SK-N-SH (cell line): ENCODE measurements at regions not wholly inside any gene's neighbourhood (a gene's known extent, or its start where the extent isn't known, plus 50 kb on each side); places are given as distances from the start of the nearest gene placed in this dataset.

Source experiments
- CTCF ChIA-PET: fragments of 300-600, 350-600 bp; formaldehyde crosslinking; extraction: SDS; loops from one replicate; lab custom pipeline; 2021; lab: Yijun Ruan, JAX
- POLR2A ChIA-PET: fragments of 350-600 bp; sonication (Branson Sonifier 250); formaldehyde crosslinking; extraction: SDS; loops from one replicate; lab custom pipeline; 2020; ENCODE audit warnings: antibody characterized with exemption, inconsistent platforms; lab: Yijun Ruan, JAX
- DNase-seq: peaks from one replicate; pipeline ENCODE4 v3.0.0; 2012
- H2AFZ ChIP-seq: fragments of 200-600 bp; sonication (generic); 2 replicates; pipeline ENCODE4 v1.8.1; 2016; ENCODE audit warnings: antibody characterized with exemption, mild to moderate bottlenecking, low read depth
- H3F3A ChIP-seq: fragments of 200-600 bp; sonication (generic); replicated peaks from 2 replicates; pipeline ENCODE3; 2016; ENCODE audit warnings: antibody characterized with exemption, mild to moderate bottlenecking; ENCODE audit not compliant: insufficient read depth
- H3K27ac ChIP-seq, 2 experiments: fragments of 200-500 bp in 1 of 2; fragments of 200-600 bp in 1 of 2; sonication (Bioruptor generic) in 1 of 2; sonication (generic), shearing (Covaris generic) in 1 of 2; 2 replicates each; pipeline versions ENCODE4 v1.5.1 to v1.6.1; 2014 to 2016; ENCODE audit warnings: low read depth in 2 of 2, inconsistent platforms in 1 of 2, low read length in 1 of 2, mild to moderate bottlenecking in 1 of 2, mixed read lengths in 1 of 2
- H3K27me3 ChIP-seq: fragments of 200-600 bp; sonication (generic), shearing (Covaris generic); 2 replicates; pipeline ENCODE4 v1.6.1; 2016; ENCODE audit warnings: mixed run types; ENCODE audit not compliant: insufficient read depth
- H3K36me3 ChIP-seq, 2 experiments: fragments of 200-500 bp in 1 of 2; fragments of 200-600 bp in 1 of 2; sonication (Bioruptor generic) in 1 of 2; sonication (generic) in 1 of 2; replicated peaks in 1 of 2; 2 replicates each; pipeline versions ENCODE3 to v1.5.1; 2014 to 2016; ENCODE audit warnings: low read length in 1 of 2, mild to moderate bottlenecking in 1 of 2; ENCODE audit not compliant: insufficient read depth in 2 of 2, control insufficient read depth in 1 of 2
- H3K4me1 ChIP-seq, 2 experiments: fragments of 200-500 bp in 1 of 2; fragments of 200-600 bp in 1 of 2; sonication (Bioruptor generic) in 1 of 2; sonication (generic), shearing (Covaris generic) in 1 of 2; 2 replicates each; pipeline versions ENCODE4 v1.5.1 to v1.6.1; 2014 to 2016; ENCODE audit warnings: low read depth in 1 of 2, low read length in 1 of 2, mixed run types in 1 of 2; ENCODE audit not compliant: insufficient read depth in 2 of 2, control insufficient read depth in 1 of 2
- H3K4me2 ChIP-seq: fragments of 200-600 bp; sonication (generic), shearing (Covaris generic); 2 replicates; pipeline ENCODE4 v1.6.1; 2017; ENCODE audit warnings: mixed run types
- H3K4me3 ChIP-seq, 2 experiments: fragments of 200-500 bp in 1 of 2; fragments of 200-600 bp in 1 of 2; sonication (Bioruptor generic) in 1 of 2; sonication (generic), shearing (Covaris generic) in 1 of 2; 2 replicates each; pipeline versions ENCODE4 v1.5.1 to v1.8.1; 2014 to 2016; ENCODE audit warnings: low read depth in 2 of 2, inconsistent platforms in 1 of 2, low read length in 1 of 2, mild to moderate bottlenecking in 1 of 2, mixed read lengths in 1 of 2, moderate library complexity in 1 of 2
- H3K79me2 ChIP-seq: fragments of 200-600 bp; sonication (generic); 2 replicates; pipeline ENCODE4 v1.8.1; 2017; ENCODE audit warnings: mild to moderate bottlenecking; ENCODE audit not compliant: insufficient read depth
- H3K9ac ChIP-seq: fragments of 200-600 bp; sonication (generic); 2 replicates; pipeline ENCODE4 v1.6.1; 2017; ENCODE audit warnings: mixed run types
- H3K9me2 ChIP-seq: fragments of 200-600 bp; sonication (generic); 2 replicates; pipeline ENCODE4 v1.6.1; 2017; ENCODE audit warnings: mixed run types
- H3K9me3 ChIP-seq: fragments of 200-600 bp; sonication (generic); 2 replicates; pipeline ENCODE4 v1.6.1; 2017; ENCODE audit warnings: mixed run types, mild to moderate bottlenecking, moderate library complexity
- H4K20me1 ChIP-seq: fragments of 200-600 bp; sonication (generic); 2 replicates; pipeline ENCODE4 v1.6.1; 2017; ENCODE audit warnings: mild to moderate bottlenecking, mixed run types; ENCODE audit not compliant: insufficient read depth
- CHD2 ChIP-seq: fragments of 150-350 bp; IDR thresholded peaks from 2 replicates; pipeline ENCODE4 v1.6.1; 2018; ENCODE audit warnings: low read length; ENCODE audit not compliant: partially characterized antibody
- FOSL2 ChIP-seq: IDR thresholded peaks from 2 replicates; pipeline ENCODE4 v1.4.0; 2012; ENCODE audit warnings: low read depth, mild to moderate bottlenecking, moderate library complexity, borderline replicate concordance
- FOXJ3 ChIP-seq: sonication (generic); formaldehyde crosslinking; IDR thresholded peaks from 2 replicates; pipeline ENCODE4 v1.5.1; 2020; ENCODE audit warnings: mild to moderate bottlenecking, missing genetic modification reagents
- GABPA ChIP-seq: IDR thresholded peaks from 2 replicates; pipeline ENCODE4 v1.4.0; 2012; ENCODE audit warnings: low read depth, mild to moderate bottlenecking
- GATA2 ChIP-seq: sonication (generic); formaldehyde crosslinking; IDR thresholded peaks from 2 replicates; pipeline ENCODE4 v1.5.0; 2020; ENCODE audit warnings: mild to moderate bottlenecking, missing genetic modification reagents
- JUND ChIP-seq: IDR thresholded peaks from 2 replicates; pipeline ENCODE4 v1.4.0; 2012
- NFIC ChIP-seq: IDR thresholded peaks from 2 replicates; pipeline ENCODE4 v1.4.0; 2012; ENCODE audit warnings: borderline replicate concordance
- NRF1 ChIP-seq: IDR thresholded peaks from 2 replicates; pipeline ENCODE4 v1.6.1; 2012; ENCODE audit warnings: low read depth, mild to moderate bottlenecking, low read length
- POLR2AphosphoS5 ChIP-seq: IDR thresholded peaks from 2 replicates; pipeline ENCODE4 v1.6.1; 2012; ENCODE audit warnings: low read depth, low read length
- RFX5 ChIP-seq: IDR thresholded peaks from 2 replicates; pipeline ENCODE4 v1.6.1; 2012; ENCODE audit warnings: mild to moderate bottlenecking, improper control_type of control experiment, low read length
- RXRA ChIP-seq: IDR thresholded peaks from 2 replicates; pipeline ENCODE4 v1.4.0; 2012; ENCODE audit warnings: low read depth, mild to moderate bottlenecking, borderline replicate concordance
- SIN3A ChIP-seq: IDR thresholded peaks from 2 replicates; pipeline ENCODE4 v1.6.1; 2012; ENCODE audit warnings: low read depth, mild to moderate bottlenecking, low read length, moderate library complexity, borderline replicate concordance
- TCF12 ChIP-seq: IDR thresholded peaks from 2 replicates; pipeline ENCODE4 v1.4.0; 2012
- TEAD4 ChIP-seq: IDR thresholded peaks from 2 replicates; pipeline ENCODE4 v1.4.0; 2012; ENCODE audit warnings: mild to moderate bottlenecking, borderline replicate concordance; ENCODE audit not compliant: insufficient read depth
- YY1 ChIP-seq: IDR thresholded peaks from 2 replicates; pipeline ENCODE4 v1.4.0; 2012; ENCODE audit warnings: low read depth, mild to moderate bottlenecking
- WGBS: methylation state at CpG from one replicate; pipeline ENCODE4 v1.1.6; 2017; ENCODE audit warnings: low lambda C conversion rate; 5-methylcytosine and 5-hydroxymethylcytosine counted together
- TF ChIP-seq, protein P1 (sequence below): IDR thresholded peaks from 2 replicates; pipeline ENCODE4 v1.6.1; 2012; ENCODE audit warnings: mild to moderate bottlenecking, low read depth, low read length, moderate library complexity
- TF ChIP-seq, protein P2 (sequence below): fragments of 150-350 bp; IDR thresholded peaks from 2 replicates; pipeline ENCODE4 v1.6.1; 2017; ENCODE audit warnings: antibody characterized with exemption, low read length, low read depth, borderline replicate concordance
- TF ChIP-seq, protein P3 (sequence below): IDR thresholded peaks from 2 replicates; pipeline ENCODE4; 2012

- TF ChIP-seq, protein P1, sequence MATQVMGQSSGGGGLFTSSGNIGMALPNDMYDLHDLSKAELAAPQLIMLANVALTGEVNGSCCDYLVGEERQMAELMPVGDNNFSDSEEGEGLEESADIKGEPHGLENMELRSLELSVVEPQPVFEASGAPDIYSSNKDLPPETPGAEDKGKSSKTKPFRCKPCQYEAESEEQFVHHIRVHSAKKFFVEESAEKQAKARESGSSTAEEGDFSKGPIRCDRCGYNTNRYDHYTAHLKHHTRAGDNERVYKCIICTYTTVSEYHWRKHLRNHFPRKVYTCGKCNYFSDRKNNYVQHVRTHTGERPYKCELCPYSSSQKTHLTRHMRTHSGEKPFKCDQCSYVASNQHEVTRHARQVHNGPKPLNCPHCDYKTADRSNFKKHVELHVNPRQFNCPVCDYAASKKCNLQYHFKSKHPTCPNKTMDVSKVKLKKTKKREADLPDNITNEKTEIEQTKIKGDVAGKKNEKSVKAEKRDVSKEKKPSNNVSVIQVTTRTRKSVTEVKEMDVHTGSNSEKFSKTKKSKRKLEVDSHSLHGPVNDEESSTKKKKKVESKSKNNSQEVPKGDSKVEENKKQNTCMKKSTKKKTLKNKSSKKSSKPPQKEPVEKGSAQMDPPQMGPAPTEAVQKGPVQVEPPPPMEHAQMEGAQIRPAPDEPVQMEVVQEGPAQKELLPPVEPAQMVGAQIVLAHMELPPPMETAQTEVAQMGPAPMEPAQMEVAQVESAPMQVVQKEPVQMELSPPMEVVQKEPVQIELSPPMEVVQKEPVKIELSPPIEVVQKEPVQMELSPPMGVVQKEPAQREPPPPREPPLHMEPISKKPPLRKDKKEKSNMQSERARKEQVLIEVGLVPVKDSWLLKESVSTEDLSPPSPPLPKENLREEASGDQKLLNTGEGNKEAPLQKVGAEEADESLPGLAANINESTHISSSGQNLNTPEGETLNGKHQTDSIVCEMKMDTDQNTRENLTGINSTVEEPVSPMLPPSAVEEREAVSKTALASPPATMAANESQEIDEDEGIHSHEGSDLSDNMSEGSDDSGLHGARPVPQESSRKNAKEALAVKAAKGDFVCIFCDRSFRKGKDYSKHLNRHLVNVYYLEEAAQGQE: no peak
- TF ChIP-seq RXRA (no peak), GABPA (no peak), NRF1 (no peak), CHD2 (no peak), FOXJ3 (CRISPR knock-in tag) (no peak)
- TF ChIP-seq, all 33 proteins: peak for 0
These were observed 53.4 kb upstream of the PCDH15 start (continued) for GRCh38 chr10:54854389-54854788.

- POLR2A ChIA-PET: no interaction called here
- CTCF ChIA-PET: no interaction called here
- Histone ChIP-seq H3K9ac (no peak overlapping the region), H4K20me1 (no peaks in the 10 kb centered on the region), H3K4me1 (no peaks in the 10 kb centered on the region), H3K9me2 (no peaks in the 10 kb centered on the region), H3K36me3 (no peaks in the 10 kb centered on the region), H3K79me2 (no peaks in the 10 kb centered on the region), H3F3A (no peaks in the 10 kb centered on the region), H3K27me3 (no peaks in the 10 kb centered on the region), H3K9me3 (no peaks in the 10 kb centered on the region), H2AFZ (no peak overlapping the region), H3K4me2 (no peak overlapping the region), H3K27ac (no peak overlapping the region), H3K4me3 (no peak overlapping the region)
- TF ChIP-seq, protein P2, sequence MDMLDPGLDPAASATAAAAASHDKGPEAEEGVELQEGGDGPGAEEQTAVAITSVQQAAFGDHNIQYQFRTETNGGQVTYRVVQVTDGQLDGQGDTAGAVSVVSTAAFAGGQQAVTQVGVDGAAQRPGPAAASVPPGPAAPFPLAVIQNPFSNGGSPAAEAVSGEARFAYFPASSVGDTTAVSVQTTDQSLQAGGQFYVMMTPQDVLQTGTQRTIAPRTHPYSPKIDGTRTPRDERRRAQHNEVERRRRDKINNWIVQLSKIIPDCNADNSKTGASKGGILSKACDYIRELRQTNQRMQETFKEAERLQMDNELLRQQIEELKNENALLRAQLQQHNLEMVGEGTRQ: no peak
- no peak for TF ChIP-seq RFX5
- TF ChIP-seq FOXJ3 (CRISPR knock-in tag): no peak
- TF ChIP-seq POLR2AphosphoS5: no peak
- no peak for TF ChIP-seq TEAD4
- TF ChIP-seq NFIC: no peak
- TF ChIP-seq SIN3A: no peak
- no peak for TF ChIP-seq YY1
- TF ChIP-seq RXRA: no peak
- no peak for TF ChIP-seq CHD2
- no peak for TF ChIP-seq NRF1
- TF ChIP-seq JUND: no peak
- no peak for TF ChIP-seq GATA2
- TF ChIP-seq FOSL2: no peak
- TF ChIP-seq, protein P3, sequence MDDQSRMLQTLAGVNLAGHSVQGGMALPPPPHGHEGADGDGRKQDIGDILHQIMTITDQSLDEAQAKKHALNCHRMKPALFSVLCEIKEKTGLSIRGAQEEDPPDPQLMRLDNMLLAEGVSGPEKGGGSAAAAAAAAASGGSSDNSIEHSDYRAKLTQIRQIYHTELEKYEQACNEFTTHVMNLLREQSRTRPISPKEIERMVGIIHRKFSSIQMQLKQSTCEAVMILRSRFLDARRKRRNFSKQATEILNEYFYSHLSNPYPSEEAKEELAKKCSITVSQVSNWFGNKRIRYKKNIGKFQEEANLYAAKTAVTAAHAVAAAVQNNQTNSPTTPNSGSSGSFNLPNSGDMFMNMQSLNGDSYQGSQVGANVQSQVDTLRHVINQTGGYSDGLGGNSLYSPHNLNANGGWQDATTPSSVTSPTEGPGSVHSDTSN: no peak
- no peak for TF ChIP-seq GABPA
- TF ChIP-seq TCF12: no peak
- TF ChIP-seq, protein P1: no peak
- WGBS: 36% methylated on average over 3 of the region's 6 CpGs
- DNase-seq: no peak
These were observed 52.9 kb upstream of the PCDH15 start for GRCh38 chr10:54853883-54854282.
